DOHH2 (cell line): ENCODE measurements at regions not wholly inside any gene's neighbourhood (a gene's known extent, or its start where the extent isn't known, plus 50 kb on each side); places are given as distances from the start of the nearest gene placed in this dataset.
"Not testable (repeated sequence)": the region's sequence is repeated elsewhere in the genome, so short reads cannot be mapped to it uniquely, and the experiment has no call there.

ENCODE experiments used
- H3F3A ChIP-seq: fragments of 200-600 bp; sonication (generic), shearing (Covaris generic); 2 replicates; pipeline ENCODE4 v1.6.0; 2016; ENCODE audit warnings: antibody characterized with exemption, mild to moderate bottlenecking; ENCODE audit not compliant: control insufficient read depth, insufficient read depth
- H3K27ac ChIP-seq: fragments of 200-600 bp; sonication (generic); 2 replicates; pipeline ENCODE4 v1.5.1; 2014; ENCODE audit warnings: low read depth, mild to moderate bottlenecking, low read length, moderate library complexity
- H3K27me3 ChIP-seq: fragments of 200-600 bp; sonication (generic); 2 replicates; pipeline ENCODE4 v1.6.1; 2014; ENCODE audit warnings: mild to moderate bottlenecking, low read length, mixed read lengths; ENCODE audit not compliant: control insufficient read depth
- H3K36me3 ChIP-seq: fragments of 200-600 bp; sonication (generic); 2 replicates; pipeline ENCODE4 v1.6.1; 2014; ENCODE audit warnings: mild to moderate bottlenecking, low read length, moderate library complexity, mixed read lengths; ENCODE audit not compliant: control insufficient read depth
- H3K4me1 ChIP-seq: fragments of 200-600 bp; sonication (generic); 2 replicates; pipeline ENCODE4 v1.6.1; 2014; ENCODE audit warnings: mild to moderate bottlenecking, low read length, mixed read lengths; ENCODE audit not compliant: control insufficient read depth
- H3K4me2 ChIP-seq: fragments of 200-600 bp; sonication (generic); 2 replicates; pipeline ENCODE4 v1.6.0; 2014; ENCODE audit warnings: mild to moderate bottlenecking, low read length, moderate library complexity
- H3K4me3 ChIP-seq: fragments of 200-600 bp; sonication (generic); 2 replicates; pipeline ENCODE4 v1.5.1; 2014; ENCODE audit warnings: mild to moderate bottlenecking, low read length, mixed read lengths
- H3K79me2 ChIP-seq: fragments of 200-600 bp; sonication (generic); 2 replicates; pipeline ENCODE4 v1.6.1; 2014; ENCODE audit warnings: mild to moderate bottlenecking, low read length, mixed read lengths; ENCODE audit not compliant: control insufficient read depth
- H3K9me2 ChIP-seq: fragments of 200-600 bp; sonication (generic); replicated peaks from 2 replicates; pipeline ENCODE4 v1.6.1; 2014; ENCODE audit warnings: mild to moderate bottlenecking, low read length, mixed read lengths; ENCODE audit not compliant: control insufficient read depth
- H3K9me3 ChIP-seq: fragments of 200-600 bp; sonication (generic); 2 replicates; pipeline ENCODE4 v1.6.1; 2014; ENCODE audit warnings: antibody characterized with exemption, low read length, mixed read lengths; ENCODE audit not compliant: control insufficient read depth, insufficient read depth
- H4K20me1 ChIP-seq: fragments of 200-600 bp; sonication (generic); 2 replicates; pipeline ENCODE4 v1.6.0; 2014; ENCODE audit warnings: low read depth, mild to moderate bottlenecking, antibody characterized with exemption, low read length, moderate library complexity; ENCODE audit not compliant: control insufficient read depth, insufficient read depth
- EZH2phosphoT487 ChIP-seq: fragments of 200-600 bp; sonication (generic); IDR thresholded peaks from 2 replicates; pipeline ENCODE4 v1.6.1; 2017; ENCODE audit warnings: borderline replicate concordance, mild to moderate bottlenecking, antibody characterized with exemption, low read length, moderate library complexity, mixed read lengths
- TF ChIP-seq, protein P1 (sequence below): fragments of 200-600 bp; sonication (generic); IDR thresholded peaks from one replicate; pipeline ENCODE4 v1.5.1; 2014; ENCODE audit warnings: antibody characterized with exemption, mild to moderate bottlenecking, low read depth, low read length; ENCODE audit not compliant: poor library complexity, severe bottlenecking

DNA sequence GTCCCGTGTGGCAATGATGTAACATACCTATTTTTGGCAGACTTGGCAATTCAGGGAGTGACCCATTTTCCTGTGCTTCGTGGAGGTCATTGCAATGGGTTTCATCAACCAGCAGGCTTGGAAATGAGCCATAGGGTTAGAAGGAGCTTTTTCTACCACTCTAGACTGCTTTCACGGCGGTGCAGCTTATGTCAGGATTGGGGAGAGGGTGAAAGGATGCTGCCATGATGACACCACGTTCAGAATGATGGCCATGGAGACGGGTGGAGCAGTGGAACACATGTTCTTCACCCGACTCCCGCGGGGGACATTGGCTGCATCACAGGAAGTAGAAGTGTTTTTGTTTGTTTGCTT is 220.2 kb downstream of the EMX2 start:
- no peaks in the 10 kb centered on the region for H4K20me1 ChIP-seq
- no peaks in the 10 kb centered on the region for H3F3A ChIP-seq
- H3K9me2 ChIP-seq = no peaks in the 10 kb centered on the region
- H3K4me1 ChIP-seq = no peaks in the 10 kb centered on the region
- H3K27me3 ChIP-seq = no peaks in the 10 kb centered on the region
- H3K9me3 ChIP-seq = no peaks in the 10 kb centered on the region
- no peak overlapping the region for H3K4me2 ChIP-seq
- no peaks in the 10 kb centered on the region for H3K79me2 ChIP-seq
- H3K27ac ChIP-seq = no peak overlapping the region
- H3K4me3 ChIP-seq = no peak overlapping the region
- no peak for TF ChIP-seq EZH2phosphoT487
- no peaks in the 10 kb centered on the region for H3K36me3 ChIP-seq

DNA sequence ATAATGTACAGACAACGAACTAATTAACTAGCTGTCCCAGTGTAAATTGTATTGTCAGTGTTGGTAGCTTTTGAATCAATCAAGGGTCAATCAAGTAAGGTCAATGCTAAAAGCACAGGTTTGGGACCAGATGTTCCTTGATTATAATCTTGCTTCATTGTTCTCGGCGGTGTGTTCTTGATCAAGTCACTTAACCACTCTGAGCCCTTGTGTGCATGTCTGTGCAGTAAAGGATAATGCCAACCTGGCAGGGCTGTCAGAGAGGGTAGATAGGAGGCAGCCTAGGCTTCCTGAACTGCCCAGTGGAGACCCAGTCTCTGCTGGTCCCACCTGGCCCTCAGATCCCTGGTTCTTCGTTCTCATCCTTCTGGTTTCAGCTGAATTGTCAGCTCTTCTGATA is 221.0 kb downstream of the EMX2 start:
- H4K20me1 ChIP-seq = no peaks in the 10 kb centered on the region
- no peaks in the 10 kb centered on the region for H3K9me2 ChIP-seq
- no peaks in the 10 kb centered on the region for H3K9me3 ChIP-seq
- no peaks in the 10 kb centered on the region for H3K27me3 ChIP-seq
- H3K36me3 ChIP-seq = no peaks in the 10 kb centered on the region
- no peaks in the 10 kb centered on the region for H3F3A ChIP-seq
- H3K79me2 ChIP-seq = no peaks in the 10 kb centered on the region
- H3K27ac ChIP-seq = no peak overlapping the region
- TF ChIP-seq, protein P1, sequence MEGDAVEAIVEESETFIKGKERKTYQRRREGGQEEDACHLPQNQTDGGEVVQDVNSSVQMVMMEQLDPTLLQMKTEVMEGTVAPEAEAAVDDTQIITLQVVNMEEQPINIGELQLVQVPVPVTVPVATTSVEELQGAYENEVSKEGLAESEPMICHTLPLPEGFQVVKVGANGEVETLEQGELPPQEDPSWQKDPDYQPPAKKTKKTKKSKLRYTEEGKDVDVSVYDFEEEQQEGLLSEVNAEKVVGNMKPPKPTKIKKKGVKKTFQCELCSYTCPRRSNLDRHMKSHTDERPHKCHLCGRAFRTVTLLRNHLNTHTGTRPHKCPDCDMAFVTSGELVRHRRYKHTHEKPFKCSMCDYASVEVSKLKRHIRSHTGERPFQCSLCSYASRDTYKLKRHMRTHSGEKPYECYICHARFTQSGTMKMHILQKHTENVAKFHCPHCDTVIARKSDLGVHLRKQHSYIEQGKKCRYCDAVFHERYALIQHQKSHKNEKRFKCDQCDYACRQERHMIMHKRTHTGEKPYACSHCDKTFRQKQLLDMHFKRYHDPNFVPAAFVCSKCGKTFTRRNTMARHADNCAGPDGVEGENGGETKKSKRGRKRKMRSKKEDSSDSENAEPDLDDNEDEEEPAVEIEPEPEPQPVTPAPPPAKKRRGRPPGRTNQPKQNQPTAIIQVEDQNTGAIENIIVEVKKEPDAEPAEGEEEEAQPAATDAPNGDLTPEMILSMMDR = no peak
- TF ChIP-seq EZH2phosphoT487 = no peak
- no peaks in the 10 kb centered on the region for H3K4me1 ChIP-seq
- H3K4me3 ChIP-seq = no peak overlapping the region
- no peak overlapping the region for H3K4me2 ChIP-seq

DNA sequence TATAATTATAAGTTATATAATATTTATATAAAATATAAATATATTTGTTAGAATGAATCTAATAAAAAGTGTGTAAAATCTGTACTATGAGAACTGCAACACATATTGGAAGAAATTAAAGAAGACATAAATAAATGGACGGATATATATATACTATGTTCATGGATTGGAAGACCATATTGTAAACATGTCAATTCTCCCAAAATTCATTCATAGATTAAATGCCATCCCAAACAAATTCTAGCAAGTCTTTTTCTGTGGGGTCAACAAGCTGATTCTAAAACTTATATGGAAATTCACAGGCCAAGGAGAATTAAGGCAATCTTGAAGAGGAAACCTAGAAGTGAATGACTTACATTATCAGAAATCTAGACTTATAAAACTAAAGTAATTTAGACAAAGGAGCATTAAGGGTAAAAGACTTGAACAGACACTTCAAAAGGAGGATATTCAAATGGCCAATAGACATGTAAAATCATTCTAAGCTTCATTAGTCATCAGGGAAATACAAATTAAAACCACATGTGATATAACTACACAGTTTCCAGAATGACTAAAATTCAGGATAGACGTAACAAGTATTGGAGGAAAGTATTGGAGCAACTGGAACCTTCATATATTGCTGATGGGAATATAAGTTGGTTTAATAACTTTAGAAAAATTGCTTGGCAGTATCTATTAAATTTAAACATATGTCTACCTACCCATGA is 225.9 kb downstream of the EMX2 start:
- no peak overlapping the region for H3K4me2 ChIP-seq
- no peak overlapping the region for H3K27ac ChIP-seq
- H3K9me2 ChIP-seq = no peaks in the 10 kb centered on the region
- TF ChIP-seq EZH2phosphoT487 = no peak
- TF ChIP-seq, protein P1 = no peak
- H4K20me1 ChIP-seq = no peaks in the 10 kb centered on the region
- H3F3A ChIP-seq = no peaks in the 10 kb centered on the region
- H3K4me1 ChIP-seq = no peaks in the 10 kb centered on the region
- no peaks in the 10 kb centered on the region for H3K36me3 ChIP-seq
- H3K27me3 ChIP-seq = no peaks in the 10 kb centered on the region
- no peaks in the 10 kb centered on the region for H3K9me3 ChIP-seq
- no peaks in the 10 kb centered on the region for H3K79me2 ChIP-seq
- H3K4me3 ChIP-seq = no peak overlapping the region

DNA sequence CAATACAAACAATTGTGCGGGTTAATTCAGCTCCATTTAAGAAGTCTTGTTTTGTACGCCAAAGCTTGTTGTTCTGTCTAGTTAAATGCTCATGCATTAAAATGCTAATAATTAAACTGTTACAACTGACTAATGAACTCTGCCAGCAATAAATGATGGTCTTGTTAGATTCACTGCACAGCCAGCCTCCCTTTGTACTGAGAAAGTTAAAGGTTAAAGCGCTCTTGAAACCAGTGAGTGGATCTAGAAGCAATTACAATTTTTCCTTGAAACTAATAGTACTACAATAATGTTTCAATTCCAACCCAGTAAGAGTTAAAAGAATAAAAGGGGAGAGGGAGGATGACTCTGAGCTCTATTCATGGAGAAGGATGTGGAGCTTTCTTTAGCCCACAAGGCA is 233.0 kb downstream of the EMX2 start:
- Histone ChIP-seq H3K9me3 (no peaks in the 10 kb centered on the region), H3K9me2 (no peaks in the 10 kb centered on the region), H3K27me3 (no peaks in the 10 kb centered on the region), H3K4me3 (no peak overlapping the region), H3K36me3 (no peaks in the 10 kb centered on the region), H4K20me1 (no peaks in the 10 kb centered on the region), H3K27ac (no peak overlapping the region), H3K4me1 (no peaks in the 10 kb centered on the region), H3K79me2 (no peaks in the 10 kb centered on the region), H3K4me2 (no peak overlapping the region), H3F3A (no peaks in the 10 kb centered on the region)
- TF ChIP-seq EZH2phosphoT487 = no peak
- TF ChIP-seq, protein P1 = no peak

DNA sequence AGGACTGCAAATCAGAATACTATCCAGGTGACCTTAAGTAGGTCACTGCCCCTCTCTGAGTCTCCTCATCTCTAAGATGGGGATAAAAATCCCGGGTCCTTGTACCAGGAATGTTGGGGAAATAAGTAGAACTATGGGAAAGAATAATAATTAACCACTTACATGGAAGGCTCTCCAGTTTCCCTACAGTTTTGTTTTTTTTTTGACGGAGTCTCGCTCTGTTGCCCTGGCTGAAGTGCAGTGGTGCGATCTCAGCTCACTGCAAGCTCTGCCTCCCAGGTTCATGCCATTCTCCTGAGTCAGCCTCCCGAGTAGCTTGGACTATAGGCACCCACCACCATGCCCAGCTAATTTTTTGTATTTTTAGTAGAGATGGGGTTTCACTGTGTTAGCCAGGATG is 234.7 kb downstream of the EMX2 start:
- H3K9me2 ChIP-seq, H3K4me3 ChIP-seq, H3F3A ChIP-seq, H3K27ac ChIP-seq, H3K9me3 ChIP-seq, H3K36me3 ChIP-seq, H3K4me2 ChIP-seq, H4K20me1 ChIP-seq, H3K27me3 ChIP-seq, H3K4me1 ChIP-seq, H3K79me2 ChIP-seq: not testable (repeated sequence)
